HL-60 (cell line): ENCODE measurements at regions not wholly inside any gene's neighbourhood (a gene's known extent, or its start where the extent isn't known, plus 50 kb on each side); places are given as distances from the start of the nearest gene placed in this dataset.

Experiments used
- DNase-seq, 2 experiments: peaks; one replicate each; pipeline ENCODE4 v3.0.0-alpha.2; 2010 to 2020; ENCODE audit warnings: low read depth in 1 of 2, low spot score in 1 of 2
- H3K27ac ChIP-seq: fragments of 250-450 bp; sonication (Bioruptor Pico); replicated peaks from 2 replicates; pipeline ENCODE4 v1.5.1; 2020; ENCODE audit warnings: mild to moderate bottlenecking, moderate library complexity
- H3K27me3 ChIP-seq: fragments of 250-450 bp; sonication (Bioruptor Pico); 2 replicates; pipeline ENCODE4 v1.5.1; 2021; ENCODE audit warnings: mild to moderate bottlenecking, moderate library complexity; ENCODE audit not compliant: insufficient read depth, poor library complexity, severe bottlenecking
- H3K4me3 ChIP-seq: replicated peaks from 2 replicates; pipeline ENCODE4 v1.5.1; 2011; ENCODE audit warnings: mild to moderate bottlenecking, control low read depth, low read length; ENCODE audit not compliant: insufficient read depth
- CTCF ChIP-seq: IDR thresholded peaks from one replicate; pipeline ENCODE4 v1.5.1; 2011; ENCODE audit warnings: low read length, control low read depth, inconsistent platforms; ENCODE audit not compliant: insufficient read depth
- GABPA ChIP-seq: IDR thresholded peaks from 2 replicates; pipeline ENCODE4 v1.6.1; 2012; ENCODE audit warnings: low read depth
- POLR2AphosphoS5 ChIP-seq: IDR thresholded peaks from 2 replicates; pipeline ENCODE4 v1.6.1; 2012; ENCODE audit warnings: low read depth
- REST ChIP-seq: IDR thresholded peaks from 2 replicates; pipeline ENCODE4 v1.6.1; 2012; ENCODE audit warnings: low read depth; ENCODE audit not compliant: insufficient replicate concordance
- SPI1 ChIP-seq: IDR thresholded peaks from 2 replicates; pipeline ENCODE4 v1.6.1; 2012; ENCODE audit warnings: low read depth, mild to moderate bottlenecking, borderline replicate concordance

GRCh38 chr4:129804461-129804981 is 708.6 kb downstream of the C4orf33 start:
- TF ChIP-seq POLR2AphosphoS5 (no peak), GABPA (no peak), SPI1 (no peak), REST (no peak), CTCF (no peak)
- no peak for DNase-seq
- Histone ChIP-seq H3K27me3 (no peaks in the 10 kb centered on the region), H3K4me3 (no peak overlapping the region), H3K27ac (no peak overlapping the region)

- TF ChIP-seq CTCF (no peak), SPI1 (no peak), POLR2AphosphoS5 (no peak), REST (no peak), GABPA (no peak)
- Histone ChIP-seq H3K27ac (no peak overlapping the region), H3K4me3 (no peak overlapping the region), H3K27me3 (no peaks in the 10 kb centered on the region)
- no peak for DNase-seq
These were observed 711.0 kb downstream of the C4orf33 start for GRCh38 chr4:129806986-129807385.

- no peaks in the 10 kb centered on the region for H3K27me3 ChIP-seq
- no peak for DNase-seq
- TF ChIP-seq CTCF = no peak
- TF ChIP-seq POLR2AphosphoS5 = no peak
- TF ChIP-seq GABPA = no peak
- no peak for TF ChIP-seq REST
- no peak for TF ChIP-seq SPI1
- H3K27ac ChIP-seq = no peak overlapping the region
- no peak overlapping the region for H3K4me3 ChIP-seq
These were observed 712.3 kb downstream of the C4orf33 start for GRCh38 chr4:129808242-129808641.
